ENCODE measurements at regions not wholly inside any gene's neighbourhood (a gene's known extent, or its start where the extent isn't known, plus 50 kb on each side); places are given as distances from the start of the nearest gene placed in this dataset.

GRCh38 chr10:4658777-4659176, 167.2 kb upstream of the AKR1E2 start:
- Mint-ChIP-seq H3K9me3 (ENCODE audit: insufficient read depth) (no peaks in the 10 kb centered on the region), H3K27me3 (peaks cover 10% of the 10 kb centered on the region), H3K4me3 (no peak overlapping the region), H3K4me1 (peaks cover 19% of the 10 kb centered on the region), H3K27ac (no peak overlapping the region)
- Histone ChIP-seq H3K4me3 (ENCODE audit: control extremely low read depth in 1 of 5, extremely low read depth in 1 of 5, insufficient read depth in 1 of 5, low read depth in 2 of 5, low read length in 4 of 5) (no peak overlapping the region), H3K4me1 (ENCODE audit: control insufficient read depth in 2 of 2, insufficient read depth in 2 of 2, low read length in 2 of 2) (peaks cover 12 to 14% of the 10 kb centered on the region in 2 donors), H3K9ac (ENCODE audit: low read length) (no peak overlapping the region), H3K36me3 (replicated peaks in 1 of 2; ENCODE audit: control extremely low read depth in 1 of 2, control insufficient read depth in 1 of 2, extremely low read depth in 1 of 2, insufficient read depth in 2 of 2, low read length in 1 of 2) (no peaks in the 10 kb centered on the region), H3K27ac (ENCODE audit: low read length in 2 of 2) (no peak overlapping the region), H3K9me3 (ENCODE audit: control extremely low read depth in 1 of 3, control insufficient read depth in 2 of 3, insufficient read depth in 1 of 3, low read length in 2 of 3) (no peaks in the 10 kb centered on the region), H3K79me2 (ENCODE audit: control insufficient read depth, insufficient read depth, low read length) (no peaks in the 10 kb centered on the region), H3K27me3 (replicated peaks in 1 of 4; ENCODE audit: control extremely low read depth in 1 of 4, control insufficient read depth in 3 of 4, insufficient read depth in 4 of 4, low read length in 3 of 4) (no peaks in the 10 kb centered on the region), H3K4me2 (replicated peaks; ENCODE audit: low read depth, low read length, poor library complexity, severe bottlenecking) (no peak overlapping the region), H4K20me1 (ENCODE audit: control insufficient read depth, insufficient read depth, low read length, poor library complexity, severe bottlenecking) (no peaks in the 10 kb centered on the region), H2AFZ (ENCODE audit: insufficient read depth, low read depth, low read length, poor library complexity, severe bottlenecking) (no peak overlapping the region)
- CTCF ChIA-PET: interaction anchor here (0.6 to 6.9 kb wide), 6 partner anchors 12 to 1466 kb away, joined by 3 to 102 read pairs (median 12); no protein-coding TSS in a partner anchor
- TF ChIP-seq EZH2 (IDR thresholded peaks at IDR 0.05; ENCODE audit: borderline replicate concordance, insufficient read depth, low read depth, low read length, poor library complexity, severe bottlenecking) (no peak), CTCF (IDR thresholded peaks at IDR 0.05) (no peak)
- ATAC-seq (ENCODE audit: low read depth) (no peak), DNase-seq (no peak)
- WGBS (ENCODE audit: insufficient coverage): 87% methylated on average over 5 of the region's 8 CpGs
- POLR2A ChIA-PET: no interaction called here
- intact Hi-C loops (cut with micrococcal nuclease): loop anchor here (5.0 to 10.0 kb wide), 2 partner anchors 784 to 921 kb away; no protein-coding TSS in a partner anchor

GRCh38 chr10:4656576-4657194, 169.3 kb upstream of the AKR1E2 start:
- H3K27me3 Mint-ChIP-seq: peaks cover 10% of the 10 kb centered on the region
- no peaks in the 10 kb centered on the region for H3K27me3 ChIP-seq (replicated peaks in 1 of 4; ENCODE audit: control extremely low read depth in 1 of 4, control insufficient read depth in 3 of 4, insufficient read depth in 4 of 4, low read length in 3 of 4)
- H3K27ac ChIP-seq (ENCODE audit: low read length in 2 of 2): no peak overlapping the region
- H3K27ac Mint-ChIP-seq: no peak overlapping the region
- ChIA-PET POLR2A (interaction anchor here (0.5 kb wide), 1 partner anchor 1417 kb away, joined by 6 read pairs; no protein-coding TSS in a partner anchor), CTCF (interaction anchor here (0.5 to 6.9 kb wide), 25 partner anchors 10 to 1466 kb away, joined by 3 to 102 read pairs (median 5); no protein-coding TSS in a partner anchor)
- peaks cover 6% of the 10 kb centered on the region for H3K4me1 Mint-ChIP-seq
- intact Hi-C loops (cut with micrococcal nuclease): loop anchor here (1.0 to 10.0 kb wide), 6 partner anchors 111 to 1463 kb away; no protein-coding TSS in a partner anchor
- H3K9me3 Mint-ChIP-seq (ENCODE audit: insufficient read depth): no peaks in the 10 kb centered on the region
- WGBS (ENCODE audit: insufficient coverage): 0% methylated on average over 1 of the region's 7 CpGs
- DNase-seq: peak; percentile 69
- no peak overlapping the region for H3K9ac ChIP-seq (ENCODE audit: low read length)
- ATAC-seq (ENCODE audit: low read depth): peak; percentile 56
- no peak overlapping the region for H2AFZ ChIP-seq (ENCODE audit: insufficient read depth, low read depth, low read length, poor library complexity, severe bottlenecking)
- no peak overlapping the region for H3K4me3 ChIP-seq (ENCODE audit: control extremely low read depth in 1 of 5, extremely low read depth in 1 of 5, insufficient read depth in 1 of 5, low read depth in 2 of 5, low read length in 4 of 5)
- TF ChIP-seq CTCF (IDR thresholded peaks at IDR 0.05) (peak; percentile 97), EZH2 (IDR thresholded peaks at IDR 0.05; ENCODE audit: borderline replicate concordance, insufficient read depth, low read depth, low read length, poor library complexity, severe bottlenecking) (no peak)
- H3K4me1 ChIP-seq (ENCODE audit: control insufficient read depth in 2 of 2, insufficient read depth in 2 of 2, low read length in 2 of 2): no peaks in the 10 kb centered on the region
- no peaks in the 10 kb centered on the region for H3K79me2 ChIP-seq (ENCODE audit: control insufficient read depth, insufficient read depth, low read length)
- H3K9me3 ChIP-seq (ENCODE audit: control extremely low read depth in 1 of 3, control insufficient read depth in 2 of 3, insufficient read depth in 1 of 3, low read length in 2 of 3): no peaks in the 10 kb centered on the region
- no peaks in the 10 kb centered on the region for H3K36me3 ChIP-seq (replicated peaks in 1 of 2; ENCODE audit: control extremely low read depth in 1 of 2, control insufficient read depth in 1 of 2, extremely low read depth in 1 of 2, insufficient read depth in 2 of 2, low read length in 1 of 2)
- H4K20me1 ChIP-seq (ENCODE audit: control insufficient read depth, insufficient read depth, low read length, poor library complexity, severe bottlenecking): no peaks in the 10 kb centered on the region
- H3K4me2 ChIP-seq (replicated peaks; ENCODE audit: low read depth, low read length, poor library complexity, severe bottlenecking): no peak overlapping the region
- no peak overlapping the region for H3K4me3 Mint-ChIP-seq

Data from B cell (primary cell).